HepG2 (cell line): ENCODE measurements at regions not wholly inside any gene's neighbourhood (a gene's known extent, or its start where the extent isn't known, plus 50 kb on each side); places are given as distances from the start of the nearest gene placed in this dataset.

Experiments used
- ATAC-seq: fragments of 200-7000 bp; cut with Tn5 transposase; 3 replicates; pipeline ENCODE4 v1.9.1; 2020; ENCODE audit warnings: mild to moderate bottlenecking, moderate library complexity
- BruUV-seq: library from RNA; stranded (reverse); fragments of 400-500 nt; replicated peaks from 2 replicates; lab custom pipeline; 2021; lab: Mats Ljungman, UMichigan
- CTCF ChIA-PET: fragments of 300-600 bp; formaldehyde crosslinking; extraction: SDS; loops from one replicate; lab custom pipeline; 2021; ENCODE audit warnings: low total read pairs, inconsistent platforms, low intra/inter-chr PET ratio; lab: Yijun Ruan, JAX
- POLR2A ChIA-PET: fragments of 350-600 bp; sonication (Branson Sonifier 250); formaldehyde crosslinking; loops from one replicate; lab custom pipeline; 2020; ENCODE audit warnings: antibody characterized with exemption, inconsistent platforms; lab: Yijun Ruan, JAX
- DNase-seq: peaks from one replicate; pipeline ENCODE4 v3.0.0-alpha.2; 2015; ENCODE audit warnings: low spot score
- FAIRE-seq: peaks from 3 replicates; lab custom pipeline; 2011; peaks lifted over from hg19 to GRCh38; lab: Jason Lieb, UNC
- H2AFZ ChIP-seq: one replicate; pipeline ENCODE4 v1.6.1; 2011; ENCODE audit warnings: low read length, inconsistent platforms
- H3K27ac ChIP-seq: fragments of 300-600 bp; 3 replicates; pipeline ENCODE4 v1.8.0; 2011; ENCODE audit warnings: mixed run types, mild to moderate bottlenecking, mixed read lengths, low read length, inconsistent platforms; ENCODE audit not compliant: insufficient read depth; ENCODE audit errors: extremely low read length
- H3K27me3 ChIP-seq, 2 experiments: fragments of 200-600 bp in 1 of 2; 2 replicates in 1 of 2; 3 replicates in 1 of 2; pipeline versions ENCODE4 v1.6.0 to v1.8.0; 2011; ENCODE audit warnings: low read length in 2 of 2, mild to moderate bottlenecking in 2 of 2, moderate library complexity in 2 of 2, inconsistent platforms in 1 of 2; ENCODE audit not compliant: insufficient read depth in 2 of 2, control insufficient read depth in 1 of 2
- H3K36me3 ChIP-seq, 2 experiments: fragments of 200-600 bp in 1 of 2; replicated peaks in 1 of 2; 2 replicates in 1 of 2; 3 replicates in 1 of 2; pipeline versions ENCODE4 v1.5.1 to v1.8.0; 2011; ENCODE audit warnings: low read length in 2 of 2, inconsistent platforms in 1 of 2; ENCODE audit not compliant: insufficient read depth in 2 of 2, control insufficient read depth in 1 of 2
- H3K4me1 ChIP-seq: 2 replicates; pipeline ENCODE4 v1.5.1; 2012; ENCODE audit warnings: low read length, inconsistent platforms; ENCODE audit not compliant: insufficient read depth
- H3K4me2 ChIP-seq: 2 replicates; pipeline ENCODE4 v1.6.0; 2011; ENCODE audit warnings: low read depth, low read length, inconsistent platforms
- H3K4me3 ChIP-seq, 3 experiments: fragments of 200-600 bp in 1 of 3; sonication (generic), shearing (Covaris generic) in 1 of 3; replicated peaks in 1 of 3; 2 replicates each; pipeline ENCODE4 v1.5.1; 2011 to 2016; ENCODE audit warnings: low read length in 3 of 3, inconsistent platforms in 2 of 3, low read depth in 2 of 3, mild to moderate bottlenecking in 2 of 3, control low read depth in 1 of 3, mixed read lengths in 1 of 3; ENCODE audit not compliant: insufficient read depth in 1 of 3
- H3K79me2 ChIP-seq: one replicate; pipeline ENCODE4 v1.6.1; 2011; ENCODE audit warnings: low read length, inconsistent platforms; ENCODE audit not compliant: insufficient read depth
- H3K9ac ChIP-seq: 2 replicates; pipeline ENCODE4 v1.6.0; 2011; ENCODE audit warnings: mild to moderate bottlenecking, low read depth, low read length, inconsistent platforms; ENCODE audit not compliant: insufficient read depth
- H3K9me3 ChIP-seq: 2 replicates; pipeline ENCODE4 v1.5.1; 2012; ENCODE audit warnings: mild to moderate bottlenecking, low read length
- H4K20me1 ChIP-seq: 2 replicates; pipeline ENCODE4 v1.6.0; 2011; ENCODE audit warnings: inconsistent platforms, mild to moderate bottlenecking, low read length, moderate library complexity; ENCODE audit not compliant: insufficient read depth
- CHCHD3 ChIP-seq: sonication (generic); formaldehyde crosslinking; IDR thresholded peaks from 2 replicates; pipeline ENCODE4 v1.8.0; 2022; ENCODE audit warnings: mild to moderate bottlenecking, missing genetic modification reagents, moderate library complexity
- NR1H2 ChIP-seq: sonication (generic); formaldehyde crosslinking; IDR thresholded peaks from 2 replicates; pipeline ENCODE4 v1.8.1; 2022; ENCODE audit warnings: low read depth, missing genetic modification reagents, borderline replicate concordance
- SALL1 ChIP-seq: sonication (generic); formaldehyde crosslinking; IDR thresholded peaks from 2 replicates; pipeline ENCODE4 v1.8.0; 2022; ENCODE audit warnings: mild to moderate bottlenecking, missing genetic modification reagents
- SOX6 ChIP-seq, 2 experiments: fragments of 450-650 bp in 1 of 2; sonication (generic) in 1 of 2; formaldehyde crosslinking in 1 of 2; IDR thresholded peaks; 2 replicates each; pipeline versions ENCODE4 v1.4.0 to v1.6.1; 2017 to 2020; ENCODE audit warnings: antibody characterized with exemption in 1 of 2, mild to moderate bottlenecking in 1 of 2, missing genetic modification reagents in 1 of 2
- ZNF260 ChIP-seq: sonication (generic); formaldehyde crosslinking; IDR thresholded peaks from 2 replicates; pipeline ENCODE4 v1.4.0; 2020; ENCODE audit warnings: missing genetic modification reagents, low read depth, mild to moderate bottlenecking, borderline replicate concordance
- ZNF333 ChIP-seq: sonication (generic); formaldehyde crosslinking; IDR thresholded peaks from 2 replicates; pipeline ENCODE4 v1.4.0; 2020; ENCODE audit warnings: mild to moderate bottlenecking, missing genetic modification reagents, borderline replicate concordance
- ZNF816 ChIP-seq: sonication (generic); formaldehyde crosslinking; IDR thresholded peaks from 2 replicates; pipeline ENCODE4 v1.8.0; 2022; ENCODE audit warnings: missing genetic modification reagents, mild to moderate bottlenecking, borderline replicate concordance
- ZNF878 ChIP-seq: sonication (generic); formaldehyde crosslinking; IDR thresholded peaks from 2 replicates; pipeline ENCODE4 v1.8.1; 2023; ENCODE audit warnings: mild to moderate bottlenecking, missing genetic modification reagents, moderate library complexity
- WGBS: methylation state at CpG from one replicate; pipeline ENCODE4 v1.1.6; 2017; ENCODE audit warnings: low lambda C conversion rate; 5-methylcytosine and 5-hydroxymethylcytosine counted together
- in situ Hi-C: cut with HindIII; loops from 2 replicates; pipeline ENCODE4 v1.10.0; 2017; ENCODE audit warnings: low pct_unique_long_range_greater_than_20kb; ENCODE audit not compliant: extremely low pct_ligation_motif_present
- intact Hi-C: fragments of 100-400 bp; cut with micrococcal nuclease; formaldehyde crosslinking; loops from one replicate; pipeline ENCODE4 v1.10.0; 2022; ENCODE audit not compliant: unreplicated experiment
- TF ChIP-seq, protein P1 (sequence below): sonication (generic); formaldehyde crosslinking; IDR thresholded peaks from 2 replicates; pipeline ENCODE4 v1.5.1; 2020; ENCODE audit warnings: missing genetic modification reagents, mild to moderate bottlenecking, borderline replicate concordance
- TF ChIP-seq, protein P2 (sequence below): IDR thresholded peaks from 2 replicates; pipeline ENCODE4 v1.6.1; 2016; ENCODE audit warnings: low read depth, control low read depth
- TF ChIP-seq, protein P3 (sequence below): sonication (generic); formaldehyde crosslinking; IDR thresholded peaks from 2 replicates; pipeline ENCODE4 v1.5.1; 2020; ENCODE audit warnings: missing genetic modification reagents, mild to moderate bottlenecking, borderline replicate concordance
- TF ChIP-seq, protein P4 (sequence below): sonication (generic); formaldehyde crosslinking; IDR thresholded peaks from 2 replicates; pipeline ENCODE4 v1.4.0; 2020; ENCODE audit warnings: missing genetic modification reagents, borderline replicate concordance
- TF ChIP-seq, protein P5 (sequence below): sonication (generic); formaldehyde crosslinking; IDR thresholded peaks from 2 replicates; pipeline ENCODE4 v1.4.0; 2020; ENCODE audit warnings: missing genetic modification reagents

DNA sequence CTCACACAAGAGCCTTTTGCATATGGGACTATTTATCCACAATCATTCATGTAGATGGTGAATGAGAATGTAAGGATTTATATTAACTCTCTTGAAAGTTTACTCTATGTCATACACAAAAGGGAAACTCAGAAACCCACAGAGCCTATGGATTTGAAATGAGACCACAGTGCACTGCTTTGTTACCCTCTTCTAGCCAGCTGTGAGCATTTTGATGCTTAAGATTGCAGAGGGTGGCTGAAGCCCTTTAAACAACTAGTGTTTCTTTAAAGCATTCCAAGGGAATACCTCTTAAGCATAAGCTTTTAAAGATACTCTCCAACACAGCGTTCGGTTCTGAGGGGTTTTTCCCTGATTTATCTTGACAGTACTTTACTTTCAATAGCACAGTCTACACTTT, 113.9 kb downstream of the NKX6-1 start:
- Histone ChIP-seq H3K9ac (no peak overlapping the region), H3K36me3 (no peaks in the 10 kb centered on the region), H3K4me3 (no peak overlapping the region), H2AFZ (no peak overlapping the region), H3K4me1 (no peaks in the 10 kb centered on the region), H3K27ac (no peak overlapping the region), H3K4me2 (no peak overlapping the region), H3K79me2 (no peaks in the 10 kb centered on the region), H3K9me3 (no peaks in the 10 kb centered on the region), H4K20me1 (no peaks in the 10 kb centered on the region), H3K27me3 (no peaks in the 10 kb centered on the region)
- ATAC-seq = no peak
- no peak for DNase-seq
- WGBS = 0% methylated on average over 2 of the region's 2 CpGs
- CTCF ChIA-PET = no interaction called here
- no peak for FAIRE-seq
- POLR2A ChIA-PET = no interaction called here
- in situ Hi-C loops = no loop called here
- BruUV-seq = no TSS peak
- intact Hi-C loops = no loop called here
- TF ChIP-seq, protein P1, sequence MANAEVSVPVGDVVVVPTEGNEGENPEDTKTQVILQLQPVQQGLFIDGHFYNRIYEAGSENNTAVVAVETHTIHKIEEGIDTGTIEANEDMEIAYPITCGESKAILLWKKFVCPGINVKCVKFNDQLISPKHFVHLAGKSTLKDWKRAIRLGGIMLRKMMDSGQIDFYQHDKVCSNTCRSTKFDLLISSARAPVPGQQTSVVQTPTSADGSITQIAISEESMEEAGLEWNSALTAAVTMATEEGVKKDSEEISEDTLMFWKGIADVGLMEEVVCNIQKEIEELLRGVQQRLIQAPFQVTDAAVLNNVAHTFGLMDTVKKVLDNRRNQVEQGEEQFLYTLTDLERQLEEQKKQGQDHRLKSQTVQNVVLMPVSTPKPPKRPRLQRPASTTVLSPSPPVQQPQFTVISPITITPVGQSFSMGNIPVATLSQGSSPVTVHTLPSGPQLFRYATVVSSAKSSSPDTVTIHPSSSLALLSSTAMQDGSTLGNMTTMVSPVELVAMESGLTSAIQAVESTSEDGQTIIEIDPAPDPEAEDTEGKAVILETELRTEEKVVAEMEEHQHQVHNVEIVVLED (CRISPR knock-in tag) = no peak
- no peak for TF ChIP-seq ZNF816 (CRISPR knock-in tag)
- no peak for TF ChIP-seq NR1H2 (CRISPR knock-in tag)
- TF ChIP-seq, protein P2, sequence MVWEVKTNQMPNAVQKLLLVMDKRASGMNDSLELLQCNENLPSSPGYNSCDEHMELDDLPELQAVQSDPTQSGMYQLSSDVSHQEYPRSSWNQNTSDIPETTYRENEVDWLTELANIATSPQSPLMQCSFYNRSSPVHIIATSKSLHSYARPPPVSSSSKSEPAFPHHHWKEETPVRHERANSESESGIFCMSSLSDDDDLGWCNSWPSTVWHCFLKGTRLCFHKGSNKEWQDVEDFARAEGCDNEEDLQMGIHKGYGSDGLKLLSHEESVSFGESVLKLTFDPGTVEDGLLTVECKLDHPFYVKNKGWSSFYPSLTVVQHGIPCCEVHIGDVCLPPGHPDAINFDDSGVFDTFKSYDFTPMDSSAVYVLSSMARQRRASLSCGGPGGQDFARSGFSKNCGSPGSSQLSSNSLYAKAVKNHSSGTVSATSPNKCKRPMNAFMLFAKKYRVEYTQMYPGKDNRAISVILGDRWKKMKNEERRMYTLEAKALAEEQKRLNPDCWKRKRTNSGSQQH = no peak
- TF ChIP-seq SOX6 (IDR thresholded peaks at IDR 0.05) = no peak
- no peak for TF ChIP-seq SOX6 (CRISPR knock-in tag; IDR thresholded peaks at IDR 0.05)
- TF ChIP-seq ZNF260 (CRISPR knock-in tag) = no peak
- TF ChIP-seq ZNF333 (CRISPR knock-in tag) = no peak
- TF ChIP-seq SALL1 (CRISPR knock-in tag) = no peak
- no peak for TF ChIP-seq CHCHD3 (CRISPR knock-in tag)
- no peak for TF ChIP-seq ZNF878 (CRISPR knock-in tag)
- TF ChIP-seq, protein P3, sequence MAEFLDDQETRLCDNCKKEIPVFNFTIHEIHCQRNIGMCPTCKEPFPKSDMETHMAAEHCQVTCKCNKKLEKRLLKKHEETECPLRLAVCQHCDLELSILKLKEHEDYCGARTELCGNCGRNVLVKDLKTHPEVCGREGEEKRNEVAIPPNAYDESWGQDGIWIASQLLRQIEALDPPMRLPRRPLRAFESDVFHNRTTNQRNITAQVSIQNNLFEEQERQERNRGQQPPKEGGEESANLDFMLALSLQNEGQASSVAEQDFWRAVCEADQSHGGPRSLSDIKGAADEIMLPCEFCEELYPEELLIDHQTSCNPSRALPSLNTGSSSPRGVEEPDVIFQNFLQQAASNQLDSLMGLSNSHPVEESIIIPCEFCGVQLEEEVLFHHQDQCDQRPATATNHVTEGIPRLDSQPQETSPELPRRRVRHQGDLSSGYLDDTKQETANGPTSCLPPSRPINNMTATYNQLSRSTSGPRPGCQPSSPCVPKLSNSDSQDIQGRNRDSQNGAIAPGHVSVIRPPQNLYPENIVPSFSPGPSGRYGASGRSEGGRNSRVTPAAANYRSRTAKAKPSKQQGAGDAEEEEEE (CRISPR knock-in tag) = no peak
- TF ChIP-seq, protein P4, sequence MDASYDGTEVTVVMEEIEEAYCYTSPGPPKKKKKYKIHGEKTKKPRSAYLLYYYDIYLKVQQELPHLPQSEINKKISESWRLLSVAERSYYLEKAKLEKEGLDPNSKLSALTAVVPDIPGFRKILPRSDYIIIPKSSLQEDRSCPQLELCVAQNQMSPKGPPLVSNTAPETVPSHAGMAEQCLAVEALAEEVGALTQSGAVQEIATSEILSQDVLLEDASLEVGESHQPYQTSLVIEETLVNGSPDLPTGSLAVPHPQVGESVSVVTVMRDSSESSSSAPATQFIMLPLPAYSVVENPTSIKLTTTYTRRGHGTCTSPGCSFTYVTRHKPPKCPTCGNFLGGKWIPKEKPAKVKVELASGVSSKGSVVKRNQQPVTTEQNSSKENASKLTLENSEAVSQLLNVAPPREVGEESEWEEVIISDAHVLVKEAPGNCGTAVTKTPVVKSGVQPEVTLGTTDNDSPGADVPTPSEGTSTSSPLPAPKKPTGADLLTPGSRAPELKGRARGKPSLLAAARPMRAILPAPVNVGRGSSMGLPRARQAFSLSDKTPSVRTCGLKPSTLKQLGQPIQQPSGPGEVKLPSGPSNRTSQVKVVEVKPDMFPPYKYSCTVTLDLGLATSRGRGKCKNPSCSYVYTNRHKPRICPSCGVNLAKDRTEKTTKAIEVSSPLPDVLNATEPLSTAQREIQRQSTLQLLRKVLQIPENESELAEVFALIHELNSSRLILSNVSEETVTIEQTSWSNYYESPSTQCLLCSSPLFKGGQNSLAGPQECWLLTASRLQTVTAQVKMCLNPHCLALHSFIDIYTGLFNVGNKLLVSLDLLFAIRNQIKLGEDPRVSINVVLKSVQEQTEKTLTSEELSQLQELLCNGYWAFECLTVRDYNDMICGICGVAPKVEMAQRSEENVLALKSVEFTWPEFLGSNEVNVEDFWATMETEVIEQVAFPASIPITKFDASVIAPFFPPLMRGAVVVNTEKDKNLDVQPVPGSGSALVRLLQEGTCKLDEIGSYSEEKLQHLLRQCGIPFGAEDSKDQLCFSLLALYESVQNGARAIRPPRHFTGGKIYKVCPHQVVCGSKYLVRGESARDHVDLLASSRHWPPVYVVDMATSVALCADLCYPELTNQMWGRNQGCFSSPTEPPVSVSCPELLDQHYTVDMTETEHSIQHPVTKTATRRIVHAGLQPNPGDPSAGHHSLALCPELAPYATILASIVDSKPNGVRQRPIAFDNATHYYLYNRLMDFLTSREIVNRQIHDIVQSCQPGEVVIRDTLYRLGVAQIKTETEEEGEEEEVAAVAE (CRISPR knock-in tag) = no peak
- TF ChIP-seq, protein P5, sequence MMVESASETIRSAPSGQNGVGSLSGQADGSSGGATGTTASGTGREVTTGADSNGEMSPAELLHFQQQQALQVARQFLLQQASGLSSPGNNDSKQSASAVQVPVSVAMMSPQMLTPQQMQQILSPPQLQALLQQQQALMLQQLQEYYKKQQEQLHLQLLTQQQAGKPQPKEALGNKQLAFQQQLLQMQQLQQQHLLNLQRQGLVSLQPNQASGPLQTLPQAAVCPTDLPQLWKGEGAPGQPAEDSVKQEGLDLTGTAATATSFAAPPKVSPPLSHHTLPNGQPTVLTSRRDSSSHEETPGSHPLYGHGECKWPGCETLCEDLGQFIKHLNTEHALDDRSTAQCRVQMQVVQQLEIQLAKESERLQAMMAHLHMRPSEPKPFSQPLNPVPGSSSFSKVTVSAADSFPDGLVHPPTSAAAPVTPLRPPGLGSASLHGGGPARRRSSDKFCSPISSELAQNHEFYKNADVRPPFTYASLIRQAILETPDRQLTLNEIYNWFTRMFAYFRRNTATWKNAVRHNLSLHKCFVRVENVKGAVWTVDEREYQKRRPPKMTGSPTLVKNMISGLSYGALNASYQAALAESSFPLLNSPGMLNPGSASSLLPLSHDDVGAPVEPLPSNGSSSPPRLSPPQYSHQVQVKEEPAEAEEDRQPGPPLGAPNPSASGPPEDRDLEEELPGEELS (CRISPR knock-in tag) = no peak
